GM12878 (cell line): ENCODE measurements at regions not wholly inside any gene's neighbourhood (a gene's known extent, or its start where the extent isn't known, plus 50 kb on each side); places are given as distances from the start of the nearest gene placed in this dataset.

Experiments used
- ATAC-seq: fragments of 200-7000 bp; cut with Tn5 transposase; 3 replicates; pipeline ENCODE4 v1.9.1; 2020; ENCODE audit warnings: mild to moderate bottlenecking, moderate library complexity
- BruUV-seq: library from RNA; stranded (reverse); fragments of 400-500 nt; replicated peaks from 2 replicates; lab custom pipeline; 2021; lab: Mats Ljungman, UMichigan
- CTCF ChIA-PET: fragments of 300-600 bp; sonication (Branson Sonifier 250); formaldehyde crosslinking; extraction: SDS; loops from one replicate; lab custom pipeline; 2021; ENCODE audit warnings: inconsistent platforms; lab: Yijun Ruan, JAX
- POLR2A ChIA-PET: fragments of 350-600 bp; formaldehyde crosslinking; extraction: SDS; loops from one replicate; lab custom pipeline; 2021; ENCODE audit warnings: inconsistent platforms; lab: Charles Lee
- RAD21 ChIA-PET: fragments of 300-600 bp; sonication (Branson Sonifier 250); formaldehyde crosslinking; loops from one replicate; lab custom pipeline; 2023; ENCODE audit warnings: antibody characterized with exemption; ENCODE audit not compliant: unreplicated experiment; lab: Charles Lee
- SMC1A ChIA-PET: fragments of 300-600 bp; sonication (Branson Sonifier 250); formaldehyde crosslinking; loops from one replicate; lab custom pipeline; 2023; ENCODE audit not compliant: unreplicated experiment, uncharacterized antibody; lab: Charles Lee
- DNase-seq: peaks from one replicate; pipeline ENCODE4 v3.0.0-alpha.2; 2011; ENCODE audit warnings: low read depth, low spot score
- FAIRE-seq: peaks from 3 replicates; lab custom pipeline; 2011; peaks lifted over from hg19 to GRCh38; lab: Jason Lieb, UNC
- H2AFZ ChIP-seq: 2 replicates; pipeline ENCODE4 v1.6.0; 2011; ENCODE audit warnings: low read depth, low read length, control low read depth; ENCODE audit not compliant: control insufficient read depth
- H3K27ac ChIP-seq: 2 replicates; pipeline ENCODE4 v1.5.1; 2011; ENCODE audit warnings: control low read depth; ENCODE audit not compliant: control insufficient read depth, insufficient read depth
- H3K27me3 ChIP-seq, 2 experiments: replicated peaks in 1 of 2; 2 replicates each; pipeline versions ENCODE4 v1.6.0 to v1.6.1; 2011; ENCODE audit warnings: low read length in 1 of 2; ENCODE audit not compliant: control insufficient read depth in 2 of 2, insufficient read depth in 2 of 2
- H3K36me3 ChIP-seq, 2 experiments: 2 replicates each; pipeline ENCODE4 v1.5.1; 2011; ENCODE audit warnings: low read length in 1 of 2; ENCODE audit not compliant: control insufficient read depth in 2 of 2, insufficient read depth in 2 of 2
- H3K4me1 ChIP-seq: 2 replicates; pipeline ENCODE4 v1.6.1; 2011; ENCODE audit warnings: mild to moderate bottlenecking, low read length, moderate library complexity, mixed read lengths; ENCODE audit not compliant: control insufficient read depth, insufficient read depth
- H3K4me2 ChIP-seq: 2 replicates; pipeline ENCODE4 v1.6.0; 2011; ENCODE audit warnings: control low read depth; ENCODE audit not compliant: control insufficient read depth, insufficient read depth
- H3K4me3 ChIP-seq: fragments of 200-600 bp; sonication (generic); 2 replicates; pipeline ENCODE4 v1.5.1; 2016
- H3K79me2 ChIP-seq: 2 replicates; pipeline ENCODE4 v1.6.0; 2011; ENCODE audit warnings: low read length; ENCODE audit not compliant: control insufficient read depth, insufficient read depth
- H3K9ac ChIP-seq: 2 replicates; pipeline ENCODE4 v1.8.0; 2011; ENCODE audit warnings: low read length, control low read depth, mixed read lengths; ENCODE audit not compliant: control insufficient read depth, insufficient read depth
- H3K9me3 ChIP-seq: replicated peaks from 3 replicates; pipeline ENCODE4 v1.5.1; 2011; ENCODE audit warnings: mild to moderate bottlenecking, low read length; ENCODE audit not compliant: control insufficient read depth, insufficient read depth
- H4K20me1 ChIP-seq: 2 replicates; pipeline ENCODE4 v1.6.0; 2011; ENCODE audit not compliant: control insufficient read depth, insufficient read depth
- BMI1 ChIP-seq: fragments of 450-650 bp; IDR thresholded peaks from 2 replicates; pipeline ENCODE4 v1.6.1; 2016; ENCODE audit warnings: mild to moderate bottlenecking, moderate library complexity, borderline replicate concordance
- GABPA ChIP-seq: IDR thresholded peaks from 2 replicates; pipeline ENCODE4 v1.6.1; 2014; ENCODE audit warnings: antibody characterized with exemption, low read depth, mild to moderate bottlenecking, inconsistent platforms
- HCFC1 ChIP-seq: fragments of 150-350 bp; IDR thresholded peaks from 2 replicates; pipeline ENCODE4 v1.6.1; 2014; ENCODE audit warnings: low read length
- NBN ChIP-seq: fragments of 450-650 bp; IDR thresholded peaks from 2 replicates; pipeline ENCODE4 v1.6.1; 2016
- PAX5 ChIP-seq: IDR thresholded peaks from 2 replicates; pipeline ENCODE4 v1.6.1; 2011; ENCODE audit warnings: low read depth, low read length, borderline replicate concordance
- SUZ12 ChIP-seq: fragments of 200-600 bp; sonication (generic); IDR thresholded peaks from one replicate; pipeline ENCODE4 v1.6.1; 2018; ENCODE audit warnings: antibody characterized with exemption, mild to moderate bottlenecking; ENCODE audit not compliant: unreplicated experiment
- WRNIP1 ChIP-seq: IDR thresholded peaks from 2 replicates; pipeline ENCODE4 v1.6.1; 2011; ENCODE audit warnings: low read depth, low read length, improper control_type of control experiment, borderline replicate concordance
- WGBS: methylation state at CpG from one replicate; pipeline ENCODE4 v1.1.6; 2016; ENCODE audit warnings: low lambda C conversion rate; ENCODE audit not compliant: insufficient replicate concordance, insufficient coverage; ENCODE audit errors: missing lambda C conversion rate; 5-methylcytosine and 5-hydroxymethylcytosine counted together
- in situ Hi-C: fragments of 300-500 bp; cut with MboI; formaldehyde crosslinking; loops from 9 replicates; pipeline ENCODE4 v1.14.3; 2018; ENCODE audit warnings: mixed read lengths
- intact Hi-C: fragments of 100-400 bp; cut with micrococcal nuclease; formaldehyde crosslinking; loops from one replicate; pipeline ENCODE4 v1.14.2; 2022; ENCODE audit not compliant: unreplicated experiment

DNA sequence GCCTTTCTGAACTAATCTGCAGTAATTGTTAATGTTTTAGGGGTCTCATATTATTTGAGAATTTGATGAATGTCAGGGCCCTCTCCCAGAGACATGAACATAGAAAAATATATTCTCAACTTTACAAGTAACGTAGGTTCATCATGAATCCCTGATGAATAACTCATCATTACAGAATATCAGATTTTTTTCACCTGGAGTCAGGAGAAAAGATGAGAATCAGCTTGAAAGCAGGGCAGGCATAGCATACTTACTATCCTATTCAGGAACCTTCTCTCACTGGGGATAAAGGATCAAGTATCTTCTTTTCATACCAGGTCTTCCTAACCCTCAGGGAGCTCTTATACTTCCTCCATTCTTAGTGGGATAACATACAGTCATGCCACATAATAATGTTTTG is 552.6 kb upstream of the TBL1XR1 start:
- Histone ChIP-seq H3K27ac (no peak overlapping the region), H3K4me1 (no peaks in the 10 kb centered on the region), H3K79me2 (no peaks in the 10 kb centered on the region), H3K4me3 (no peak overlapping the region), H3K36me3 (no peaks in the 10 kb centered on the region), H3K9me3 (no peaks in the 10 kb centered on the region), H3K27me3 (no peaks in the 10 kb centered on the region), H2AFZ (no peak overlapping the region), H3K9ac (no peak overlapping the region), H3K4me2 (no peak overlapping the region), H4K20me1 (no peaks in the 10 kb centered on the region)
- no peak for DNase-seq
- BruUV-seq, result no TSS peak
- RAD21 ChIA-PET, result no interaction called here
- WGBS, result 0% methylated on average over 1 of the region's 1 CpG
- SMC1A ChIA-PET, result interaction anchor here (1.4 to 1.6 kb wide), 2 partner anchors 10 to 32 kb away, joined by 3 to 6 read pairs; no protein-coding TSS in a partner anchor
- POLR2A ChIA-PET, result no interaction called here
- CTCF ChIA-PET, result no interaction called here
- no peak for FAIRE-seq
- in situ Hi-C loops (no loop called here), intact Hi-C loops (no loop called here)
- ATAC-seq, result no peak
- TF ChIP-seq GABPA, result no peak

DNA sequence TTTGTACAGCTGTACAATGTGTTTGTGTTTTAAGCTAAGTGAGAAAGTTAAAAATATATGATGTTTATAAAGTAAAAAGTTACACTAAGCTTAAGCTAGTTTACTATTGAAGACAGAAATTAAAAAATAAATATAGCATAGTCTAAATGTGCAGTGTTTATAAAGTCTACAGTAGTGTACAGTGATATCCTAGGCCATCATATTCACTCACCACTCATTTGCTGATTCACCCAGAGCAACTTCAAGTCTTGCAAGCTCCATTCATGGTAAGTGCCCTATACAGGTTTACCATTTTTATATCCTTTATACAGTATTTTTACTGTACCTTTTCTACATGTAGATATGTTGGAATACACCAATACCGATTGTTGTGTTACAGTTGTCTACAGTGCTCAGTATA is 553.2 kb upstream of the TBL1XR1 start:
- TF ChIP-seq SUZ12 (no peak), NBN (no peak), WRNIP1 (no peak), BMI1 (no peak), PAX5 (no peak), HCFC1 (no peak)
- BruUV-seq, result no TSS peak
- RAD21 ChIA-PET, result no interaction called here
- no peaks in the 10 kb centered on the region for H3K4me1 ChIP-seq
- H3K36me3 ChIP-seq, result no peaks in the 10 kb centered on the region
- H3K79me2 ChIP-seq, result no peaks in the 10 kb centered on the region
- no peak overlapping the region for H2AFZ ChIP-seq
- 0% methylated on average over 1 of the region's 1 CpG for WGBS
- H3K9me3 ChIP-seq, result no peaks in the 10 kb centered on the region
- H4K20me1 ChIP-seq, result no peaks in the 10 kb centered on the region
- H3K4me2 ChIP-seq, result no peak overlapping the region
- no peaks in the 10 kb centered on the region for H3K27me3 ChIP-seq
- H3K4me3 ChIP-seq, result no peak overlapping the region
- no peak overlapping the region for H3K9ac ChIP-seq
- intact Hi-C loops (no loop called here), in situ Hi-C loops (no loop called here)
- ATAC-seq (no peak), DNase-seq (no peak), FAIRE-seq (no peak)
- SMC1A ChIA-PET, result interaction anchor here (1.4 to 1.6 kb wide), 2 partner anchors 10 to 32 kb away, joined by 3 to 6 read pairs; no protein-coding TSS in a partner anchor
- CTCF ChIA-PET, result no interaction called here
- POLR2A ChIA-PET, result no interaction called here
- no peak overlapping the region for H3K27ac ChIP-seq
